ENCODE measurements at regions not wholly inside any gene's neighbourhood (a gene's known extent, or its start where the extent isn't known, plus 50 kb on each side); places are given as distances from the start of the nearest gene placed in this dataset.

- Histone ChIP-seq H2BK120ac (replicated peaks; ENCODE audit: low read depth, low read length) (no peak overlapping the region), H4K20me1 (replicated peaks in 1 of 2; ENCODE audit: control insufficient read depth in 1 of 2, insufficient read depth in 2 of 2, low read length in 2 of 2) (no peaks in the 10 kb centered on the region), H3K9me3 (ENCODE audit: insufficient read depth in 2 of 2, low read depth in 1 of 2, low read length in 1 of 2) (no peaks in the 10 kb centered on the region), H3K36me3 (ENCODE audit: control insufficient read depth in 2 of 4, insufficient read depth in 4 of 4, low read length in 3 of 4) (no peaks in the 10 kb centered on the region), H2BK15ac (ENCODE audit: low read length) (no peak overlapping the region), H4K8ac (ENCODE audit: extremely low read depth, insufficient read depth, low read length) (no peak overlapping the region), H3K23me2 (ENCODE audit: low read depth, low read length) (no peaks in the 10 kb centered on the region; the same call in 1 of the 2 replicates), H3K4me2 (ENCODE audit: insufficient read depth in 1 of 2, low read depth in 2 of 2, low read length in 2 of 2) (no peak overlapping the region), H3K79me1 (ENCODE audit: low read depth, low read length) (no peaks in the 10 kb centered on the region), H3K4me1 (replicated peaks in 1 of 4; ENCODE audit: control insufficient read depth in 3 of 4, insufficient read depth in 4 of 4, low read length in 3 of 4) (no peaks in the 10 kb centered on the region), H3K27me3 (replicated peaks in 1 of 4; ENCODE audit: control insufficient read depth in 3 of 4, extremely low read depth in 1 of 4, insufficient read depth in 3 of 4, low read length in 3 of 4) (no peaks in the 10 kb centered on the region), H3K14ac (ENCODE audit: insufficient read length) (no peak overlapping the region), H2BK20ac (ENCODE audit: low read length) (no peak overlapping the region), H3K27ac (ENCODE audit: low read depth, low read length) (no peak overlapping the region), H2AFZ (ENCODE audit: low read length) (no peak overlapping the region), H3K56ac (replicated peaks; ENCODE audit: insufficient read length, low read depth, low read length) (no peak overlapping the region), H2BK5ac (ENCODE audit: low read depth, low read length) (no peak overlapping the region), H3K4ac (replicated peaks; ENCODE audit: insufficient read length, low read depth, low read length) (no peak overlapping the region), H3K79me2 (ENCODE audit: control insufficient read depth in 1 of 2, insufficient read depth in 2 of 2, low read length in 2 of 2) (no peaks in the 10 kb centered on the region), H4K5ac (ENCODE audit: insufficient read length, low read depth, low read length) (no peak overlapping the region), H3K23ac (ENCODE audit: insufficient read length) (no peak overlapping the region), H4K91ac (replicated peaks; ENCODE audit: insufficient read length, low read length) (no peak overlapping the region), H3K18ac (ENCODE audit: extremely low read depth, low read length) (no peak overlapping the region), H3K9ac (replicated peaks in 1 of 4; ENCODE audit: extremely low read depth in 1 of 4, low read depth in 3 of 4, low read length in 3 of 4) (no peak overlapping the region), H2AK5ac (ENCODE audit: low read depth, low read length) (no peak overlapping the region), H2BK12ac (ENCODE audit: low read depth, low read length) (no peak overlapping the region), H3K4me3 (ENCODE audit: extremely low read depth in 1 of 4, insufficient read depth in 2 of 4, low read depth in 3 of 4, low read length in 4 of 4) (no peak overlapping the region)
- no peak for FAIRE-seq
- 85% methylated on average over 4 of the region's 4 CpGs; no CpG with 5 or more reads in 1 of the 2 experiments for WGBS, 2 experiments (ENCODE audit: extremely low coverage in 1 of 2, insufficient coverage in 1 of 2, insufficient read length in 1 of 2, insufficient replicate concordance in 2 of 2, low coverage in 1 of 2, low lambda C conversion rate in 2 of 2, missing lambda C conversion rate in 1 of 2)
- ChIA-PET CTCF (ENCODE audit: partially characterized antibody) (interaction anchor here (0.7 to 1.7 kb wide), 4 partner anchors 9 to 239 kb away, joined by 3 to 6 read pairs (median 4); no protein-coding TSS in a partner anchor), POLR2A (ENCODE audit: partially characterized antibody) (no interaction called here)
- no peak for DNase-seq (ENCODE audit: low read depth in 1 of 2, low spot score in 2 of 2)
- TF ChIP-seq BACH1 (IDR thresholded peaks at IDR 0.05; ENCODE audit: low read length), result no peak
- TF ChIP-seq EZH2 (IDR thresholded peaks at IDR 0.05; ENCODE audit: low read depth, low read length, severe bottlenecking), result no peak
- no peak for TF ChIP-seq POLR2AphosphoS5 (IDR thresholded peaks at IDR 0.05; ENCODE audit: low read depth, low read length)
- TF ChIP-seq JUND (IDR thresholded peaks at IDR 0.05; ENCODE audit: low read length), result no peak
- TF ChIP-seq TEAD4 (IDR thresholded peaks at IDR 0.05; ENCODE audit: low read depth, low read length), result no peak
- no peak for TF ChIP-seq CREB1 (IDR thresholded peaks at IDR 0.05)
- no peak for TF ChIP-seq NANOG (IDR thresholded peaks at IDR 0.05; ENCODE audit: insufficient read depth, low read depth, low read length, poor library complexity, severe bottlenecking)
- TF ChIP-seq RNF2 (IDR thresholded peaks at IDR 0.05; ENCODE audit: borderline replicate concordance, low read depth, low read length, missing control alignments, poor library complexity, severe bottlenecking), result no peak
- no peak for TF ChIP-seq RAD21 (IDR thresholded peaks at IDR 0.05 in 1 of 2, conservative IDR thresholded peaks at IDR 0.05 in 1 of 2; ENCODE audit: low read depth in 2 of 2, low read length in 2 of 2)
Measured at GRCh38 chr1:100628631-100629081, 90.7 kb downstream of the GPR88 start.

Measured in H1 (cell line).